WTC11 (cell line): ENCODE measurements at regions not wholly inside any gene's neighbourhood (a gene's known extent, or its start where the extent isn't known, plus 50 kb on each side); places are given as distances from the start of the nearest gene placed in this dataset.
A peak's percentile ranks its signal among the peaks of the same experiment; 100 is the strongest.

Experiments
- ATAC-seq: fragments of 200-7000 bp; cut with Tn5 transposase; 2 replicates; pipeline ENCODE4 v1.10.0; 2021; ENCODE audit warnings: mild to moderate bottlenecking, moderate library complexity
- CTCF ChIA-PET: fragments of 300-600 bp; sonication (Branson Sonifier 250); formaldehyde crosslinking; loops from one replicate; lab custom pipeline; 2021; ENCODE audit warnings: antibody characterized with exemption; lab: Charles Lee
- POLR2A ChIA-PET: fragments of 350-600 bp; sonication (Branson Sonifier 250); formaldehyde crosslinking; loops from one replicate; lab custom pipeline; 2021; ENCODE audit warnings: antibody characterized with exemption; lab: Charles Lee
- DNase-seq: peaks from one replicate; pipeline ENCODE4 v3.0.0; 2021; ENCODE audit warnings: low spot score
- H3K27ac Mint-ChIP-seq: 2 replicates; pipeline ENCODE4 v1.8.0; 2021; ENCODE audit warnings: mixed read lengths
- H3K27me3 Mint-ChIP-seq: 2 replicates; pipeline ENCODE4 v1.8.0; 2021; ENCODE audit warnings: low read depth, mild to moderate bottlenecking, moderate library complexity, mixed read lengths
- H3K36me3 Mint-ChIP-seq: 2 replicates; pipeline ENCODE4 v1.8.0; 2021; ENCODE audit warnings: mixed read lengths
- H3K4me1 Mint-ChIP-seq: 2 replicates; pipeline ENCODE4 v1.8.0; 2022; ENCODE audit warnings: mixed read lengths
- H3K4me3 Mint-ChIP-seq: 2 replicates; pipeline ENCODE4 v1.8.0; 2021; ENCODE audit warnings: mild to moderate bottlenecking, moderate library complexity, mixed read lengths
- H3K9me3 Mint-ChIP-seq: 2 replicates; pipeline ENCODE4 v1.8.0; 2021; ENCODE audit warnings: mixed read lengths
- ESRRA ChIP-seq: sonication (generic); formaldehyde crosslinking; IDR thresholded peaks from 2 replicates; pipeline ENCODE4 v1.8.1; 2022; ENCODE audit warnings: mild to moderate bottlenecking, missing genetic modification reagents, borderline replicate concordance
- GTF2I ChIP-seq: fragments of 250-450 bp; sonication (Bioruptor Pico); conservative IDR thresholded peaks from 2 replicates; pipeline ENCODE4 v1.4.0; 2021; ENCODE audit warnings: mild to moderate bottlenecking
- HMGA2 ChIP-seq: fragments of 250-450 bp; sonication (Bioruptor Pico); IDR thresholded peaks from 2 replicates; pipeline ENCODE4 v1.4.0; 2021; ENCODE audit warnings: mild to moderate bottlenecking, moderate library complexity
- NR2C2 ChIP-seq: sonication (generic); formaldehyde crosslinking; IDR thresholded peaks from 2 replicates; pipeline ENCODE4 v1.8.0; 2022; ENCODE audit warnings: mild to moderate bottlenecking, missing genetic modification reagents
- NR3C1 ChIP-seq: sonication (generic); formaldehyde crosslinking; conservative IDR thresholded peaks from 2 replicates; pipeline ENCODE4 v1.8.1; 2023; ENCODE audit warnings: low read depth, mild to moderate bottlenecking, missing genetic modification reagents
- RELA ChIP-seq: sonication (generic); formaldehyde crosslinking; IDR thresholded peaks from 2 replicates; pipeline ENCODE4 v1.8.1; 2022; ENCODE audit warnings: missing genetic modification reagents, mild to moderate bottlenecking, borderline replicate concordance
- RORB ChIP-seq: fragments of 250-450 bp; sonication (Bioruptor Pico); IDR thresholded peaks from 2 replicates; pipeline ENCODE4 v1.9.0; 2021; ENCODE audit warnings: mild to moderate bottlenecking
- TEAD4 ChIP-seq: sonication (generic); formaldehyde crosslinking; IDR thresholded peaks from 2 replicates; pipeline ENCODE4 v1.8.0; 2022; ENCODE audit warnings: mild to moderate bottlenecking, missing genetic modification reagents
- ZBTB21 ChIP-seq: sonication (generic); formaldehyde crosslinking; IDR thresholded peaks from 2 replicates; pipeline ENCODE4 v1.8.1; 2023; ENCODE audit warnings: mild to moderate bottlenecking, missing genetic modification reagents, borderline replicate concordance
- ZNF121 ChIP-seq: sonication (generic); formaldehyde crosslinking; IDR thresholded peaks from 2 replicates; pipeline ENCODE4 v1.8.0; 2023; ENCODE audit warnings: missing genetic modification reagents
- ZNF138 ChIP-seq: sonication (generic); formaldehyde crosslinking; conservative IDR thresholded peaks from 2 replicates; pipeline ENCODE4 v1.8.1; 2022; ENCODE audit warnings: mild to moderate bottlenecking, moderate library complexity, missing genetic modification reagents
- ZNF396 ChIP-seq: fragments of 250-450 bp; sonication (Bioruptor Pico); IDR thresholded peaks from 2 replicates; pipeline ENCODE4 v1.8.0; 2021; ENCODE audit warnings: mild to moderate bottlenecking, moderate library complexity, borderline replicate concordance
- TF ChIP-seq, protein P1 (sequence below): sonication (generic); formaldehyde crosslinking; IDR thresholded peaks from 2 replicates; pipeline ENCODE4 v1.8.1; 2022; ENCODE audit warnings: low read depth, missing genetic modification reagents, borderline replicate concordance
- TF ChIP-seq, protein P2 (sequence below): sonication (generic); formaldehyde crosslinking; IDR thresholded peaks from 2 replicates; pipeline ENCODE4 v1.8.1; 2022; ENCODE audit warnings: mild to moderate bottlenecking, missing genetic modification reagents, moderate library complexity, borderline replicate concordance
- TF ChIP-seq, protein P3 (sequence below): fragments of 250-450 bp; sonication (Bioruptor Pico); IDR thresholded peaks from 2 replicates; pipeline ENCODE4 v1.8.0; 2021; ENCODE audit warnings: mild to moderate bottlenecking
- TF ChIP-seq, protein P4 (sequence below): sonication (generic); formaldehyde crosslinking; IDR thresholded peaks from 2 replicates; pipeline ENCODE4 v1.8.1; 2023; ENCODE audit warnings: mild to moderate bottlenecking, moderate library complexity, missing genetic modification reagents

DNA sequence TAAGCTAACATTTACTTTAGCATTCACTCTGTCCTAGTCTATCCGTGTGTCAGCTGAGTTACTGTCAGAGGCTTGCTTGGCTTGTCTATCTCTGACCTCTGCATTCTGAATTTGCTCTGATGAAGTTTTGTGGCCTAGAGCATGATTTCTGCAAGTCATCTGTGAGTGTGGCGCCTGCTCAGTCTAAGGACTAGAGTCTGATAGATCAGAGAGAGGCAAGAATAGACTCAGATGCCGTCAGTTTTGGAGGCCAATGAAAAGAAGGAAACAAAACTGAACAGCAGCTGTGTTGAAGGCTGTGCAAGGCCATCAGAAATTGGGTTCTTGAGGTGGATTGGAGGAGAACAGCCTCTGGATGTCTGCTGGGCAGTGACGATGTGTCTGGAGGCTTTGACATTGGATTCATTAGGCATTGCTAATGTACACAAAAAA, 573.1 kb downstream of the USP25 start (continued):
- TF ChIP-seq, protein P1, sequence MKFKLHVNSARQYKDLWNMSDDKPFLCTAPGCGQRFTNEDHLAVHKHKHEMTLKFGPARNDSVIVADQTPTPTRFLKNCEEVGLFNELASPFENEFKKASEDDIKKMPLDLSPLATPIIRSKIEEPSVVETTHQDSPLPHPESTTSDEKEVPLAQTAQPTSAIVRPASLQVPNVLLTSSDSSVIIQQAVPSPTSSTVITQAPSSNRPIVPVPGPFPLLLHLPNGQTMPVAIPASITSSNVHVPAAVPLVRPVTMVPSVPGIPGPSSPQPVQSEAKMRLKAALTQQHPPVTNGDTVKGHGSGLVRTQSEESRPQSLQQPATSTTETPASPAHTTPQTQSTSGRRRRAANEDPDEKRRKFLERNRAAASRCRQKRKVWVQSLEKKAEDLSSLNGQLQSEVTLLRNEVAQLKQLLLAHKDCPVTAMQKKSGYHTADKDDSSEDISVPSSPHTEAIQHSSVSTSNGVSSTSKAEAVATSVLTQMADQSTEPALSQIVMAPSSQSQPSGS (CRISPR knock-in tag) = no peak
- TF ChIP-seq, protein P2, sequence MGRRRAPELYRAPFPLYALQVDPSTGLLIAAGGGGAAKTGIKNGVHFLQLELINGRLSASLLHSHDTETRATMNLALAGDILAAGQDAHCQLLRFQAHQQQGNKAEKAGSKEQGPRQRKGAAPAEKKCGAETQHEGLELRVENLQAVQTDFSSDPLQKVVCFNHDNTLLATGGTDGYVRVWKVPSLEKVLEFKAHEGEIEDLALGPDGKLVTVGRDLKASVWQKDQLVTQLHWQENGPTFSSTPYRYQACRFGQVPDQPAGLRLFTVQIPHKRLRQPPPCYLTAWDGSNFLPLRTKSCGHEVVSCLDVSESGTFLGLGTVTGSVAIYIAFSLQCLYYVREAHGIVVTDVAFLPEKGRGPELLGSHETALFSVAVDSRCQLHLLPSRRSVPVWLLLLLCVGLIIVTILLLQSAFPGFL (CRISPR knock-in tag) = no peak
- no peak for TF ChIP-seq NR3C1
- no peak for TF ChIP-seq ZNF138 (CRISPR knock-in tag)

DNA sequence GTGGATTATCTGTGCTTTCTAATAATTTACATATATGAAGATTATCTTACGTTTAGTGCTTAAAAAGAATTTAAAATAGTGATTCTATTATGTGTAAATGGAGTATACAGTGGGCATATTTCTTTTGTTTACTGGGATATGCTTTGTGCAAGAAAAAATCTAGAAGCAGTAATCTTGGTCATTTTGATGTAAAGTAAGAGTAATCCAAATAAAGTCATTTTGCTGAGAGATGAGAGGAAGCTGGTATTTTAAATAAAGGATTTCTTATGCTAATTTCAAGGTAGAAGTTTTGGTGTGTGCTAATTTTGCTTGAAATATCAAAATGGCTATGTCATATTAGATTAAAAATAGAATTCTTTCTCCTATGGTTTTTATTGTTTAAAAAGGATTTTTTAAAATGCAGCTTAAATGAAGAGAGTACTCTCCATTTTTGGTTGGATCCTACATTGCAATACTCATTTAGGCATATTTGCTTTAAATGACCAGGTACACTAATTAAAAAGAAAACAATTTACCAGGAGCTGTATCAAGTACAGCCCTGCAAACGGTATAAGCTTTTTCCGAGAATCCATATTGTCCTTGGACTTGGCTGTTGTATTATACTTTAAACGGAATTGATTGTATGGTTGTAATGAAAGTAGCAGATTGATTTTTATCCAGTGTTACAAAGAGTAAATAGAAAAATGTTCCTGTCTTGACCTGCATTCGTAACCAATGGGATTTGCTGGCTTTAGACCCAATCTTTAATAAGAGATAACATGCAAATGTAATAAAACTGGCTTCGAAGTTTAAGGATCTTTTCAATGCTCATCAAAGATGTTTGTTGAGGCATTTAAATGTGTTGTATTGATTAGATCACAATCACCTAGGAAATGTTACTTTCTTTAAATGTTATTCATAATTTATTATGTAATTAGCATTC, 574.7 kb downstream of the USP25 start:
- H3K9me3 Mint-ChIP-seq = no peaks in the 10 kb centered on the region
- ChIA-PET CTCF (no interaction called here), POLR2A (no interaction called here)
- no peak overlapping the region for H3K4me3 Mint-ChIP-seq
- H3K4me1 Mint-ChIP-seq = peaks cover 6% of the 10 kb centered on the region
- no peak for DNase-seq
- H3K36me3 Mint-ChIP-seq = no peaks in the 10 kb centered on the region
- ATAC-seq = no peak
- TF ChIP-seq, protein P3, sequence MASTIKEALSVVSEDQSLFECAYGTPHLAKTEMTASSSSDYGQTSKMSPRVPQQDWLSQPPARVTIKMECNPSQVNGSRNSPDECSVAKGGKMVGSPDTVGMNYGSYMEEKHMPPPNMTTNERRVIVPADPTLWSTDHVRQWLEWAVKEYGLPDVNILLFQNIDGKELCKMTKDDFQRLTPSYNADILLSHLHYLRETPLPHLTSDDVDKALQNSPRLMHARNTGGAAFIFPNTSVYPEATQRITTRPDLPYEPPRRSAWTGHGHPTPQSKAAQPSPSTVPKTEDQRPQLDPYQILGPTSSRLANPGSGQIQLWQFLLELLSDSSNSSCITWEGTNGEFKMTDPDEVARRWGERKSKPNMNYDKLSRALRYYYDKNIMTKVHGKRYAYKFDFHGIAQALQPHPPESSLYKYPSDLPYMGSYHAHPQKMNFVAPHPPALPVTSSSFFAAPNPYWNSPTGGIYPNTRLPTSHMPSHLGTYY (CRISPR knock-in tag) = no peak
- TF ChIP-seq ESRRA (CRISPR knock-in tag) = no peak
- TF ChIP-seq ZBTB21 (CRISPR knock-in tag) = no peak
- TF ChIP-seq RELA (CRISPR knock-in tag) = no peak
- TF ChIP-seq ZNF121 = no peak
- no peak for TF ChIP-seq HMGA2
- TF ChIP-seq, protein P4, sequence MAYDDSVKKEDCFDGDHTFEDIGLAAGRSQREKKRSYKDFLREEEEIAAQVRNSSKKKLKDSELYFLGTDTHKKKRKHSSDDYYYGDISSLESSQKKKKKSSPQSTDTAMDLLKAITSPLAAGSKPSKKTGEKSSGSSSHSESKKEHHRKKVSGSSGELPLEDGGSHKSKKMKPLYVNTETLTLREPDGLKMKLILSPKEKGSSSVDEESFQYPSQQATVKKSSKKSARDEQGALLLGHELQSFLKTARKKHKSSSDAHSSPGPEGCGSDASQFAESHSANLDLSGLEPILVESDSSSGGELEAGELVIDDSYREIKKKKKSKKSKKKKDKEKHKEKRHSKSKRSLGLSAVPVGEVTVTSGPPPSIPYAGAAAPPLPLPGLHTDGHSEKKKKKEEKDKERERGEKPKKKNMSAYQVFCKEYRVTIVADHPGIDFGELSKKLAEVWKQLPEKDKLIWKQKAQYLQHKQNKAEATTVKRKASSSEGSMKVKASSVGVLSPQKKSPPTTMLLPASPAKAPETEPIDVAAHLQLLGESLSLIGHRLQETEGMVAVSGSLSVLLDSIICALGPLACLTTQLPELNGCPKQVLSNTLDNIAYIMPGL (CRISPR knock-in tag) = no peak
- TF ChIP-seq RORB = no peak
- H3K27ac Mint-ChIP-seq = no peak overlapping the region
- no peaks in the 10 kb centered on the region for H3K27me3 Mint-ChIP-seq

DNA sequence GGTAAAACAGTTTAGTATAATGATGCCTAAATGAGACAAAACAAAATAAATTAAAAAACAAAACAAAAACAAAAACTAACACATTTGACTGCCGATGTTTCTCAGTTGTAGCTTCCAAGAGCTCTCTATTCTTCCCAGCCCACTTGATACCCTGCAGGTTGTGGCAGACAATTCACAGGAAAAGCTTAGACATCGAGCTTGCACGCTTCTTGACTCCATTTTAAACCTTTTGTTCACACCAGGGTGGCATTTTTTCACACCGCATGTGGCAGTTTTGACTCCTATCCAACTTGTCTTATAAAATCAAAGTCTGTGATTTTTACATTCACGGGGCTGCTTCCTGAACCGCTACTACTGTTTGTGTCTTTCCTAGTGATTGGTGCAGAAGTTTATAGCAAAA, 575.9 kb downstream of the USP25 start:
- 0 out of 2 replicates have a peak overlapping the region, but pooled peaks have one; percentile 2 for H3K27ac Mint-ChIP-seq
- DNase-seq (no peak), ATAC-seq (no peak)
- TF ChIP-seq HMGA2 = 0 out of 2 replicates have a peak, but pooled peaks have one; percentile 5
- TF ChIP-seq GTF2I (CRISPR knock-in tag) = no peak
- CTCF ChIA-PET = interaction anchor here (0.7 kb wide), 1 partner anchor 369 kb away, joined by 4 read pairs; no protein-coding TSS in a partner anchor
- H3K36me3 Mint-ChIP-seq = no peaks in the 10 kb centered on the region
- H3K4me1 Mint-ChIP-seq = peaks cover 12% of the 10 kb centered on the region
- H3K9me3 Mint-ChIP-seq = no peaks in the 10 kb centered on the region
- POLR2A ChIA-PET = no interaction called here
- no peak overlapping the region for H3K4me3 Mint-ChIP-seq
- no peaks in the 10 kb centered on the region for H3K27me3 Mint-ChIP-seq

DNA sequence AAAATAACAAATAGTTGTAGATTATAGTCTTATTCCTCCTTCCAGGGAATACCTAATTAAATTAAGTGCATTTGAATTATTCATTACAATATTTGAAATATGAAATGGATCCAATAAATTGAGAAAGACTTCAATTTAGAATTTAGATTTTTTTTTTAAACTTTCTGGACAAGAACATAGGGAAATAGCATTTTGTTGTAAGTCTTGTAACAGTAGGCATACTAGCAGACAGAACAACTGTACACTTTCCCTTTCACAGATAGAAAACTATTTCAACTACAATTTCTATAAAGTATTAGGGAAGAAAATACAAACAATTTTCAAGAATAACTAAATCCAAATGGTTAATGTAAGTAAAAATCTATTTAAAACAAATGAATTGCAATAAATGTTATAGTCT, 577.5 kb downstream of the USP25 start:
- peaks cover 12% of the 10 kb centered on the region for H3K4me1 Mint-ChIP-seq
- POLR2A ChIA-PET = no interaction called here

More for the DNA sequence above, 577.5 kb downstream of the USP25 start:
- Mint-ChIP-seq H3K4me3 (no peak overlapping the region), H3K27me3 (no peaks in the 10 kb centered on the region), H3K9me3 (no peaks in the 10 kb centered on the region), H3K36me3 (no peaks in the 10 kb centered on the region), H3K27ac (no peak overlapping the region)
- DNase-seq (no peak), ATAC-seq (no peak)
- CTCF ChIA-PET = no interaction called here
- TF ChIP-seq, protein P1 (CRISPR knock-in tag) = no peak
- TF ChIP-seq TEAD4 (CRISPR knock-in tag) (no peak), NR2C2 (CRISPR knock-in tag) (no peak), ZNF396 (CRISPR knock-in tag) (no peak)
